ENCODE measurements at regions not wholly inside any gene's neighbourhood (a gene's known extent, or its start where the extent isn't known, plus 50 kb on each side); places are given as distances from the start of the nearest gene placed in this dataset.
A peak's percentile ranks its signal among the peaks of the same experiment; 100 is the strongest.
"Not testable (repeated sequence)": the region's sequence is repeated elsewhere in the genome, so short reads cannot be mapped to it uniquely, and the experiment has no call there.

DNA sequence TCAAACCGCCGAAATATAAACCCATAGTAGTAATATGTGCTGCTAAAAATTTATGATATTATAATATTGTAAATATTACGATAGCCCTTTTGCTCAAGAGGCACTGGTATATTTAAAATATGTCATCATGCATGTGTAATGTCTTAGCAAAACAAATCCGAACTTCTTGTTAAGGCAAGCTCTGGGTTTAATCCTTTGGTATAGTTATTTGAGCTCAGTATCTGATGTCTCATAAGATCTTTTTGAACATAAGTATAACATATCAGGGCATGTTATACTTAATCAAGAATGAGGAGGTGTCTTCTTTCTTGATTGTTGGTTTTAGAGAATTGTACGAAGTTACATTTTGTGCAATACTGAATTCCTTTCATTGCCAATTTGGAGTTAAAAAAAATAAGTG is 154.1 kb upstream of the CBLB start:
- DNase-seq, result no peak

DNA sequence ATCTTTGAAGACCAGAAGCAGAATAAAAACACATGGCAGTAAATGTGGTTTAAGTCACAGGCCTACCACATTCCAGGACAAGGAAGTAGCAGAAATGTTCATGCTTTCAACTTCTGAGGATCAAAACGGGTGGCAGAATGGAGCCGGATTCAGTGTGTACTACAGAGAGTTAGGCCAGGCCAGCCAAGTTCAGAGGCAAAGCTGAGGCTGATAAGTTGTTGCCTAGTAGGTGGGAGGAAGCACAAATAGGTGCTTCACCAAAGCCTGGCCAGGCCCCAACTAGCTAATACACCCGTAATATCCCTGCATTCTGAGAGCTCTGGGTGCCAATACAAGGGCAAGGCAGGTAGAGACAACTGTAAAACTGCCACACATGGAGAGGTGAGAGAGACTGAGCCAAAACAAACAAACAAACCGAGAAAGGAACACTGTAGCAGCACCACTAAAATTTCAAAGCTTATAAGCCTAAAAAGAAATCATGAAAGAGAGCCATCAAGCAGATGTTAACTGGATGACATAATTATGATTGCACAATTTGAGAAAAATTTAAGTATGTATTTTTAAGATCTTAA is 156.4 kb upstream of the CBLB start:
- DNase-seq, result no peak

DNA sequence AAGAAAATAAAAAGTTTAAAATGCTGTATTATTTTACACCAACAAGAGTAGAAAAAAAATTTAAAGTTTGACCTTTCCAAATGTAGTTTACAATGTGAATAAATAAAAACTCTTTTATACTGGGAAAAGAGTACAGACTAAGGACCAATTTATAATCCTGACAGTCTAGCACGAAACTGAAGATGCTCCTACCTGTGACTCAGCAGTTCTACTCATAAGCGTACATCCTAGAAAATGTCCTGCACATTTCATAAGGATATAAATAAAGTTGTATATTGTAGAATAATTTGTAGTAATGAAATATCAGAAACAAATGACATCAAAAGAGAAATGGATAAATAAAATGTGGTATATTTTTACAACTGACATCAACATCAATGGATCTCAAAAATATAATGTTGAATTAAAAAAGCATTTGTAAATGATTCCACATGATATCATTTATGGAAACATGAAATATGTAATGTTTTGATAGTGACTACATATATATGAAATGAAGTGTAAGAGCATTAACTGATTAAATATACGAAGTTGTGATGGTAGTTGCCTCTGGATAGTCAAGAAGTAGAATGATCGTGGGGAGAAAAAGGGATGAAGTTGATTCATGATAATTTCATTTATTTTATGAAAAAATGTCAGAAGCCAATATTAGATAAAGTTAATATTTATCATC is 161.3 kb upstream of the CBLB start:
- no peak for DNase-seq

DNA sequence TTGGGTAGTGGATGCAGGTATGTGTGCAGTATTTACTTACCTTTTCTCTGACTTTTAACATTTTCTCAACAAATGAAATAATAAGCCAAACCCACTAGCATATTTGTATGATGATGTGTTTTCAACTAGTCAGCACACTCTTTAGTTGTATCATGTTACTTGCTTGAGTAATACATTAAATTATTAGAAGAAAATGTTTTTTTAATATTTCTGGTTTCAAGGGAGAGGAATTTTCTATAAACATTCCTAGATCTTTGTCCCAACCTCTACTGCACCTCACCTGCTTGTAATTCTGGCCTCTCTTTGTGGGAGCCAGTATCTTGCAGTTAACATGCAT is 161.8 kb upstream of the CBLB start:
- DNase-seq, result no peak

DNA sequence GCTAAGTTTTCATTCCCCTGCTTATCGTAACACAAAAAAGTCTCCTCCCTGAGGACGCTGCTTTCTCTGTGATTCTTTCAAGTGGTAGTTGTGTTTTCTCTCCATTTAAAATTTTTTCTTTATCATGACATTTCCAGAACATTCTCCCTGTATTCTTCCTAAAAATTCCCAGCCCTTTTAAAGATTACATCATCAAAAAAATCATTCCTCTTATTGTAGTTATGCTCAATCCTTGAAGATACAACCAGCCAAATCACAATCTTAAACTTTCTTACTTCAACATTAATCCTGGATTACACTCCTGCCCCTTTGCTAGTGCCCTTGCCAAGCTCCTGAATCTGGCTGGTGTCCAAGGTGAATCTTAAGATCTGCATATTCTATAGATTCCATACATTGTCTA is 163.7 kb upstream of the CBLB start:
- no peak for DNase-seq

DNA sequence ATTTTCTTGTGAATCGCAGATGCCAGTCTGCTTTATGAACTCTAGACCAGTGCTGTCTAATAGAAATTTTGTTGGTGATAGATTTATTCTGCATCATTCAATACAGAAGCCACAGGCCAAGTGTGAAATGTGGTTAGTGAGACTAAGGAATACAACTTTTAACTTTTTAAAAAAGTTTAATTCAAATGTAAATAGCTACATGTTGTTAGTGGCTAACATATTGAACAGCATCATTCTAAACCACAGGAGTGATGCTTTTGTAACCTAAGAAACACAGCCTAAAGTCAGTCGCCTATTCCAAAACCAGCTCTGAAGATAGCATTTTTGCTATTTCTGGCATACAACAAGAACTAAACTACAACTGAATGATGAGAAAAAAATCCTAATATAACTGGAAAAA is 164.8 kb upstream of the CBLB start:
- DNase-seq, result no peak

DNA sequence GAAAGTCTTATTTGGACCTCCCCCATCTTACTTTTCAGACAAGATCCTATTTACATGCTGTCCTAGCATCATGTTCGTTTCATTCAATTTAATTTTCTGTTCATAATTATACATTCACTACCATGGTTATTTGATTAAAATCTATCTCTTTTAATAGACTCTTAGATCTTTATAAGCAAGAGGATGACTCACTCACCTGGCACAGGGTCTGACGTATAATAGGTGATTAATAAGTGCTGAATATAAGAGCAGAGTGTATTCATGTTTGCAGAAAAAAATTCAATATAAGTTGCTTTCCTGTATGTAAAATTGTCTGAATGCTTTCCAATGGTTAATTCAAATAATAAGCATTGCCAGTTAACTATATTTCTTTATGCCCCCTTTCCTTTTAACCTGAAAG is 165.5 kb upstream of the CBLB start:
- no peak for DNase-seq

DNA sequence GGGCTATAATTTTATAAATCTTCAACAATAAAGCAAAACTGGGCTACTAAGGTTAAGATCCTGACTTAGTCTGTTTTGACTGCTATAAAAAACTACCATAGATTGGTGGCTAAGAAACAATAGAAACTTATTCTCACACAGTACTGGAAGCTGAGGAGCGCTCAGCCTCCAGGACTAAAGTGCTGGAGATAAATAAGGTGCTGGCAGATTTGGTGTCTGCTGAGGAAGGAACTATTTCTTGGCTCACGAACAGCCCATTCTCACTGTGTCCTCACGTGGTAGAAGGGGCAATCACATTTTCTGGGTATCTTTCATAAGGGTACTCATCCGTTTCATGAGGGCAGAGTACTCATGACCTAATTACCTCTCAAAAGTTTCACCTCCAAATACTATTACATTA is 166.8 kb upstream of the CBLB start:
- DNase-seq, result no peak

DNA sequence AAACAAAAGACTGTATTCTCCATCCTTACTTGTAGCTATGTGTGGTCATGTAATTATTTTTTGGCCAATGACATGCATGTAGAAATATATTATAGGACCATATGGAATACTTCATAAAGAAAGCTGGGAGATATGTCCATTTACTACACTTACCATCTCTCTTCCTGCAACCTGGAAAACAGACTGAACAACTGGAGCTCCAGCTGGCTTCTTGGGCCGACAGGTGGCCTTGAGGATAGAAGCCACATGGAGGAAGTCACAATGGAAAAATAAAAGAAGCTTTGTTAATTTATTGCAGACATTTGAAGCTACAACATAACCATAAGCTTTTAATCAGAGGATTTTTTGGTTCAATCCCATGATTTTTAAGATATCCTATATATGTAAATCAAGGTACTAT is 167.9 kb upstream of the CBLB start:
- DNase-seq, result no peak

DNA sequence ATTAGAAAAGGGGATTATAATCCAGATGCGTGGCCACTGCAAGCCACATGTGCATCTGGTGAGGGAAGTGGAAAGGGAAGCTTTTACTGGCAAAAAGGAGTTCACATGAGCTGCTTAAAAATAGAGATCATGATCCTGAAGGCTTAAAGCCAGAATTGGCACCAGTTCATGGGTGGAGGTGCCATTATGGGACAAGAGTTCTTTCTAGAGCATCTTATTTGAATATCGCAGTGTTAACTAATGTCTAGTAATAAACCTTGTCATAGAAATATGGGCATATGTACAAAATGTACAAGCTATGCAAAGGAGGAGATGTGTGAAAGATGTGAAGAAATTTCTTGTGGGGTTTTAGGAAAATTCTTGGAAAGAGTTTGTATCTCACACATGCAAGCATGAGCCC is 178.4 kb upstream of the CBLB start:
- DNase-seq, result no peak

DNA sequence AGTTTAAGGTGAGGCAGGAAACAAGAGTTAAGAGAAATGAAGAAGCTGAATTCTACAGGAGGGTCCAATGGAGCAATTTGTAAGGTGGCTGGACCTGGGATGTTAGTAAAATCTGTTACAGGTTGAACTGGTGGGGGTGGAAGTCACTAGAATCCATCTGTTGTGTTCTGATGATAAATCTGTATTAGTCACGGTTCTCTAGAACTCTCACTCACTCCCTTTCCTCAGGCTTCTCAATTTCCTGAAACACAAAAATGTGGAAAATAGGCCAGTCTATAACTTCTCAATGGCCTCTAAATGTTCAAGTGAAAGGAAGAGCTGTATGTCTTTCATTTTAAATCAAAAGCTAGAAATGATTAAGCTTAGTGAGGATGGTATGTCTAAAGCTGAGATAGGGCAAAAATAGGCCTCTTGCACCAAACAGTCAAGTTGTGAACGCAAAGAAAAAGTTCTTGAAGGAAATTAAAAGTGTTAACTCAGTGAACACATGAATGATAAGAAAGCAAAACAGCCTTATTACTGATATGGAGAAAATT is 180.2 kb upstream of the CBLB start:
- DNase-seq, result no peak

DNA sequence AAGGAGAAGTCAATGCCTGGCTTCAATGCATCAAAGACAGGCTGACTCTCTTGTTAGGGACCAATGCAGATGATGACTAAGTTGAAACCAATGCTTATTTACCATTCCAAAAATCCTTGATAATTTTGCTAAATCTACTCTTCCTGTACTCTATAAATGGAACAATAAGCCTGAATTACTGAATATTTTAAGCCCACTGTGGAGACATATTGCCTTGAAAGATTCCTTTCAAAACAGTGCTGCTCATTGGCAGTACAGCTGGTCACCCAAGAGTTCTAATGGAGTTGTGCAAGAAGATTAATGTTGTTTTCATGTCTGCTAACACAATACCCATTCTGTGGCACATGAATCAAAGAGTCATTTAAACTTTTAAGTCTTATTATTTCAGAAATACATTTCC is 181.0 kb upstream of the CBLB start:
- DNase-seq, result no peak

DNA sequence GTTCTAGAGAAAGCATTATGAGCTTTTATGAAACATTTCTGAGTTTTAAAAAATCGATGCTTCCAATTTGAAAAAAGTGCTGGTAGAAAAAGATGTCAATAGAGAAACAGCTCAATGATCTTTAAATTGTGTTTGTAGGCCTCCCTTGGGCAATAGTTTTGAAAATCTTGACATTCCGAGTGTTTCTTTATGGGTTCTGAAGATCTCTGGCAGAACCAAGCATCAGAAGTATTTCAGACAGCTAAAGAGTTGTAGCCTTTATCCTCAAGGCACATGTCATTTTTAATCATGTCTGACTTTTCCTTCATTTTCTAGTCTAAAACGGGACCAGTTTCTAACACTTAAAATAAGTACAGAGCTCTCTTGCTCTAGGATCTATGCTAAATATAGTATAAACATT is 188.1 kb upstream of the CBLB start:
- no peak for DNase-seq

DNA sequence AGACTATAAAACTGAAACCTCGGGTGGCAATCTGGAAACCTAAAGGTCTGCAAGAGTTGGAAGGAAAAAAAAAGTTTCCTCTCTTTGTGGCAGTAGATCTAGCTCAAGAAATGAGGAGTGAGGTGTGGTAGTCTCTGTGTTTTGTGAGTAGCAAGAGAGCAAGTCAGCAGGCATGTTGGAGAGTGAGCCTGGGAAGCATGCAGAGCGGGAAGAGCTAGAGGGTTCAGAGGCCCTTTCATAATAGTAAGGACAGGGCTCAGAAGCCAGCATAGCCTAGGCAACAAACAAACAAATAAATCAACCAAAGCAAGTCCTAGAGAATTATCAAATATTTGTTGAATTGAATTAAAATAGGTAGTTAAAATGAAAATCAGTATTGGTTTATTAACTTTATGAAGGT is 189.7 kb upstream of the CBLB start:
- DNase-seq, result no peak

DNA sequence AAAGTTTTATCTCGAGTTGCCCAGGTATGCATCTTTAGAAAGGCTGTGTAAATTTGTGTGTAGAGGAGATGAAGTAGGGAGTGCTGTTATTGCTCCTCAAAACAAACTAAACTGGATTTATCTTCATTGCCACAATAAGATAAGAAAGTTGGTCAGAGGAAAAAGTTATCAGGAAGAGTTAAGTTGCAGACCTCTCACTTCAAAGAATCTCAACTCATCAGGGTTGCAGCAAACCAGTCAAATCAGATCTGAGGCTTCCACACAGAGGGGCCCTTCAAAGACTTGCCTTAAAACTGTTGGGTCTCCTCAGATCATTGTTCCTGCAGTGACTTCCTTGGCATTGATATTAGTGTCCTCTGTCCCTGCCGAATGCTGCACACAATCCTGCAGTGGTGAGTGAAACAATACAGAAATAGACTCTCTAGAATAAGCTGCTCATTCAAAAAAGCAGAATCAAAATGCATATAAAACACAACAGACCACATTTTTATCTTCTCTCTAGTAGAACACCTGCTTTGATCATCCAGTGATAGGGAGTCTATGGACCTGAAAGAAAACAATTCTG is 191.2 kb upstream of the CBLB start:
- DNase-seq, result no peak

DNA sequence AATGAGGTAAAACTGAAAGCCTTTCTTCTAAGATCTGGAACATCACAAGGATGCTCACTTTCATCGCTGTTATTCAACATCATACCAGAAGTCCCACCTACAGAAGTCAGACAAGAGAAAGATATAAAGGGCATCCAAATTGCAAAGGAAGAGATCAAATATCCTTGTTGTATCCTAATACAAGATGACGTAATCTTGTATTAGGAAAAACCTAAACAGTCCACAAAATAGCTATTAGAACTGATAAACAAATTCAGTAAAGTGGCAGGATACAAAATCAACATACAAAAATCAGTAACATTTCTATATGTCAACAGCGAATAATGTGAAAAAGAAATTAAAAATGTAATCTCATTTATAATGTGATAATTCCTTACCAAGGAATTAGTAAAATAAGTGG is 195.1 kb upstream of the CBLB start:
- no peak for DNase-seq

DNA sequence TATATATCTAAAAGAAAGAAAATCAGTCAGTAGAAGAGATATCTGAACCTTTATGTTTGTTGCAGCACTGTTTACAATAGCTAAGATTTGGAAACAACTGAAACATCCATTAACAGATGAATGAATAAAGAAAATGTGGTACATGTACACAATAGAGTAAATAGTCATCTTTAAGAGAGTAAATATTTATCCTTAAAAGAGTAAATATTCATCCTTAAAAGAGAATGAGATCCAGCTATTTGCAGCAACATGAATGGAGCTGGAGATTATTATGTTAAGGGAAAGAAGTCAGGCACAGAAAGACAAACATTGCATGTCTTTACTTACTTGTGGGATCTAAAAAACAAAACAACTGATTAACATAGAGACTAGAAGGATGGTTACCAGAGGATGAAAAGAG is 197.0 kb upstream of the CBLB start:
- DNase-seq, result no peak

DNA sequence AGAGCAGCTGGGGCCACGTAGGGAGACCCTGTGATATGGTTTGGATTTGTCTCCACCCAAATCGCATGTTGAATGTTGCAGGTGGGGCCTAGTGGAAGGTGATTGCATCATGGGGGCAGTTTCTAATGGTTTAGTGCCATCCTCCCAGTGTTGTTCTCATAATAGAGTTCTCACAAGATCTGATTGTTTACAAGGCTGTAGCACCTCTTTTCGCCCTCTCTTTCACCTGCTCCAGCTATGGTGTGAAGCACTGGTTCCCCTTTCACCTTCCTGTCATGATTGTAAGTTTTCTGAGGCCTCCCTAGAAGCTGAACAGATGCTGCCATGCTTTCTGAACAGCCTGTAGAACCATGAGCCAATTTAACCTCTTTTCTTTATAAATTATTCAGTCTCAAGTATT is 198.9 kb upstream of the CBLB start:
- no peak for DNase-seq

DNA sequence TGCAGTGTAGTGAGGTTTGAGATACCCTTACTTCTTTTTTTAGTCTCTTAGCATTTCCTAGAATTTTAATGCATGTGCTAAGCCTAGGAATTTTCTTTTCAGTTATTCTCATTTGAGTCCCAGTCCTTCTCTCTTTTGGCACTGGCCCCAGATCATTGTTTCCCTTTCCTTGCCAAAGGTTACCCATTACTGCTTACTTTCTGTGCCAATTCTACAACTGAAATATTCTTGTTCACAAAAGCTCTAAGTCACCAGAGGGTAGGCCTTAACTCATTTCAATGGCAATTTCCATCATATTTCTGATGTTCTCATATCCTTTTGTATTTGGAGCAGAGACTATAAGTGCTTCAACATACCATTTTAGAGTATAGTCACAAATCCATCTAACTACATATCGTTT is 199.6 kb upstream of the CBLB start:
- no peak for DNase-seq

DNA sequence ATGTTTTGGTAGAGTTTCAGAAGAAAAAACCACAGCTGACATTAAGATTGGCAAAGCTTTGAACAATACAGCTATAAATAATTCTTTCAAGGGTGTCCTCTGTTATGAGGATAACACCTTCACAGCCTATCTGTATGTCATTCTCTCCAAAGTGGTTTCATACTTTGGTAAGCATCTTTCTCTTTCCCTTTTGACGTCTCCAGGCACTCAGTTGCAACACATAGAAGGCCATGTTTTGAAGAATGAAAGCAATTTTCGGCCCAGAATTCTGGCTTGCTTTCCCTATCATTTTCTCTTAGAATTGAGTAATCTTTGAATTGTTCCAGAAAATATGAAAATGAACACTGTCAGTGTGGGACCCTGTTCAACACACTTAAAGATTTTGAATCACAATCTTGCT is 200.0 kb upstream of the CBLB start:
- DNase-seq, result peak; percentile 45

DNA sequence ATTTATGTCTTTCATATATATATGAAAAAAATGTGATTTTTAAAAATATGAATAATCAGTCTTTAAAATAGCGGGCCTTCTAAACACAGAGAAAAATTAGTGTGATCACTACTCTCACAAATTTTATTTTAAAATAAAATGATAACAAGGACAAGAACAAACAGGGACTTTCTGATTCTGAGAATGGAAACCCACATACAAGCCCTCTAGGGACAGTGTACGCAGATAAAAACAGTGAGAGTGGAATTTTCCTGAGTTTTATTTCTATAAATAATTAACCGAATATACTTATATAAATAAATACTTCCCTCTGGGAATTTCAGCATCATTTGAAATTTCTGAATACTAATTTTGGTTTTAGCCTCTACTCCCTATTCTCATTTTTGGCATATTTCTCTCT is 201.4 kb upstream of the CBLB start:
- no peak for DNase-seq

DNA sequence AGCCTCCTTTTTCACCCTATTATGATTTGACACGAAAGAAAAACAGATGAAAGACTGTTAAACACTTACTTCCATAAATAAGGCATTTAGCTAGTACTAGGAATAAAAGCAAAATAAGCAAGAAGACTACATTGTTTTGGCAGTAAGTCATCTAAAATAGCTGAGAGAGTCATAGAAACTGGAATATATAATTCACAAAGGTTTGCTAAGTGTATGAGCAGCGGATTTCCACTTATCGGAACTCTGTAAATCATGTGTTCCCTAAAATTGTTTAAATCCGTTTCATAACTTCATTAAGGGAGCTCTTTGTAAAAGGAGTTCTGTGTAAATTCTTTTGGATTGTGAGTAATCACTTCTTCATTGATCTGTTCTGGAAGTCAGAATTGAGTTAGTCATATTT is 202.5 kb upstream of the CBLB start:
- DNase-seq, result no peak

DNA sequence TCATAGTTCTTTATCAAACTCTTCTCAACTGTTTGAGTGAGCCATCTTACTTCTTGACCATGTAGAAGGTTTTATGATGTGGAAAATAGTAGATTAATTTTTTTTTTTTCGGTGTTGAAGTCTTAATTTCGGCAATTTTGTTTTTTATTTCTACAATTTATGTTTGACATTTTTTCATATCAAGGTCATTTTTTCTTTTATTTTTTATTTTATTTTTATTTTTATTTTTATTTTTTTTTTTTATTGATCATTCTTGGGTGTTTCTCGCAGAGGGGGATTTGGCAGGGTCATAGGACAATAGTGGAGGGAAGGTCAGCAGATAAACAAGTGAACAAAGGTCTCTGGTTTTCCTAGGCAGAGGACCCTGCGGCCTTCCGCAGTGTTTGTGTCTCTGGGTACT is 203.8 kb upstream of the CBLB start:
- DNase-seq, result not testable (repeated sequence)

DNA sequence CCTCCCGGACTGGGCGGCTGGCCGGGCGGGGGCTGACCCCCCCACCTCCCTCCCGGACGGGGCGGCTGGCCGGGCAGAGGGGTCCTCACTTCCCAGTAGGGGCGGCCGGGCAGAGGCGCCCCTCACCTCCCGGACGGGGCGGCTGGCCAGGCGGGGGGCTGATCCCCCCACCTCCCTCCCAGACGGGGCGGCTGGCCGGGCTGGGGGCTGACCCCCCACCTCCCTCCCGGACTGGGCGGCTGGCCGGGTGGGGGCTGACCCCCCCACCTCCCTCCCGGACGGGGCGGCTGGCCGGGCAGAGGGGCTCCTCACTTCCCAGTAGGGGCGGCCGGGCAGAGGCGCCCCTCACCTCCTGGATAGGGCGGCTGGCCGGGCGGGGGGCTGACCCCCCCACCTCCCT is 205.0 kb upstream of the CBLB start:
- DNase-seq, result not testable (repeated sequence)
